ENCODE measurements at regions not wholly inside any gene's neighbourhood (a gene's known extent, or its start where the extent isn't known, plus 50 kb on each side); places are given as distances from the start of the nearest gene placed in this dataset.

DNA sequence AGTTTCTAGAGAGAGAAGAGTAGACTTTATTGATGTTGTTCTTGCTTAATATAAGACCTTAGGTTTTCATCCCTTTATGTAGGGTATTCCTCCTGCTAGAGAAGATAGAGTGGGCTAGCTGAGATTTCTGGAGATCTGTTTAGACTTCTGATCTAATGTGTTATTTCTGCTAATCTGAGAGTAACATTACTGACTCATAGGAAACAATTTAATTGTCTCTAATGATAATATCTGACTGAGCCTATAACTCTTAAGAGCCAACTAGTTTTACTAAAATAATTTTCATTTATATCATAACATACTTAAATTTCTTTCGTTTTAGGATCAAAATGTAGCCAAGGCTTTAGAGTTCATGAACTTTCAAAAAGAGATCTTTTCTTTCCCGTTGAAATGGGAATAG, 618.7 kb upstream of the ZEB2 start:
- DNase-seq (ENCODE audit: low read depth, low spot score): no peak

- DNase-seq (ENCODE audit: low read depth, low spot score): no peak
These were observed 618.0 kb upstream of the ZEB2 start for GRCh38 chr2:145137901-145138300.

- no peak for DNase-seq (ENCODE audit: low read depth, low spot score)
These were observed 617.3 kb upstream of the ZEB2 start for GRCh38 chr2:145137211-145137610.

DNA sequence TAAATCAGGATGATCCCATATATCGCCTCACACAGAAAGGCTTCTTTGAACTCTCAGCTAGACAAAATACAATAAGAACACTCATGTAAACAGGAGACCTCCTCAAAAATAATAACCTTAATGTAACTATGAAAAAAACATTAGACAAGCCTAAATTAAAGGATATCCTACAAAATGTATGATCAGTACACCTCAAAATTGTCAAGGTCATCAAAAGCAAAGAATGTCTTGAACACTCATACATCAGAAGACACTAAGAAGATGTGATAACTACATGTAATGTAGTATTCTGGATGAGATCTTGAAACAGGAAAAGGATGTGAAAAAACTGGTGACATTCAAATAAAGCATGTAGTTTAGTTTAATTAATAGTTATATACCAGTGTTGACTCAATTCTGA, 616.8 kb upstream of the ZEB2 start:
- no peak for DNase-seq (ENCODE audit: low read depth, low spot score)

GRCh38 chr2:145126146-145126545, 606.2 kb upstream of the ZEB2 start:
- DNase-seq (ENCODE audit: low read depth, low spot score): no peak

- no peak for DNase-seq (ENCODE audit: low read depth, low spot score)
These were observed 604.2 kb upstream of the ZEB2 start for GRCh38 chr2:145124085-145124484.

- DNase-seq (ENCODE audit: low read depth, low spot score): no peak
These were observed 603.7 kb upstream of the ZEB2 start for GRCh38 chr2:145123606-145124005.

DNA sequence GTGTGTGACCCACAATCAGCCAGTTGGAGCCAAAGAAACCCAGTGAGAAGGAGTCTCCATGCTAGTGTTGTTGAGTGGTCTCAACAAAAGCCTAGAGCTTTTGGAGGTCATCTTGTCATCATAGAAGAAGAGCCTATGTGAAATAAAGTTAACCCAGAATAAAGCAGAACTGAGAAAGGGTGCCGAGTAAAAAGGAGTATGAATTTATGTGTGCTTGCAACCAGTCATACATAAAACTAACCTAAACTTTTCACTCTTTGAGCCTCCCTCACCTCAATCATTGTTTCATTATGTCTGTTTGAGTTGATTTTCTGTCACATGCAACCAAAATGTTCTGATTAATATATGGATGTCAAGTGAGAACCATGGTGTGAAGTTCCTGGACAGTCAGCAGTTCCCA, 599.3 kb upstream of the ZEB2 start:
- DNase-seq (ENCODE audit: low read depth, low spot score): no peak

DNA sequence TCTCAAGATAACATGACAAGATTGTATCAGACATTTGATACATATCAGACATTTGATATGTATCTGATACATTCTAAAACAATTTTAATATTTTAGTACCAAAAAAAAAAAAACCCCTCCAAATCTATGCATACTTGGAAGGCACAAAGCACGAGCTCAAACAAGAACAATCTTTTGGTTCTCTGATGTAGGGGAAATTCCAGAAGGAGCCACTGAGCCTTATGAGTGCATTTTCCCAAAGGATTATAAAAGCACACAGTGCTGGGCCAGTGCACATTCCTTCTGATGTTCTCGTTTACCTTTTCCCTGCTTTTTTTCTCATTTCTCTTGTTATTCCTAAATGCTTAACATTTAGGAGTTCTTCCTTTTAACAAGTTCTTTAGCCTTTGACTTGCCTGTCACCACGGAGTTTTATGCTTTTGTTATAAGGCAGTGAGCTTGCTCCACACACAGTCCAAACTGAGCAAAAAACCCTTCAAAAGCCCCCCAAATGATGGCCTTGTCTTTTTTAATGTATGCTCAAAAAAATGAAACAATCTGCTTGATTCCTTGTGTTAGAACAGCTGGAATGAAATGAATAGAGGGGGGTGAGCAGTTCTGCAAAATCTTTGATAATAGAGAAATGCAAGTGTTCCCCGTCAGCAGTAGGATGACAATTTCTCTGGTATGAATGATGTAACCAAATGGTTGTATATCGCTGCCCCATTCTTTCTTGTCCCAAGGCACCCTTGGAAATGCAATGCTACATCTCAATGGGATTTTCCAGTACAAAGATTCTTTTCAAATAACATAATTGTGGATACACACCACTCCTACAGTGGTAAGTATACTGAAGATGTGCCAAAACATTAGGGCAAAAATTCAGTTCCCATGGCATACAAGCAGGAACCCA, 597.2 kb upstream of the ZEB2 start:
- DNase-seq (ENCODE audit: low read depth, low spot score): no peak

DNA sequence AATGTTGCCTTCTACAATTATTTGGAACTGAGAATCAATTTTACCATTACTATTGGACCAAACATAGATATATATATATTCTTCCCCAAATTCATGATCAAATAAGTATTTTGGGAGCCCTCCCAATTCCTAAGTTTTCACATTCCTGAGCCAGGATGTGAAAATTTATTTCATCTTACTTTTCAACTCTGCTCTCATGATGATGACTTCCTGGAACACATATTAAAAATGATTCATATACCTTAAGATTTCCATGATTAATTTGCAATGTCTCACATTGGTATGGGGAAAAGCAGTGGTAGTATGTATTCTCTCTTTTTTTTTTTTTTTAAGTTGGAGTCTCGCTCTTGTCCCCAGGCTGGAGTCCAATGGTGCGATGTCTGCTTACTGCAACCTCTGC, 596.1 kb upstream of the ZEB2 start:
- DNase-seq (ENCODE audit: low read depth, low spot score): no peak

DNA sequence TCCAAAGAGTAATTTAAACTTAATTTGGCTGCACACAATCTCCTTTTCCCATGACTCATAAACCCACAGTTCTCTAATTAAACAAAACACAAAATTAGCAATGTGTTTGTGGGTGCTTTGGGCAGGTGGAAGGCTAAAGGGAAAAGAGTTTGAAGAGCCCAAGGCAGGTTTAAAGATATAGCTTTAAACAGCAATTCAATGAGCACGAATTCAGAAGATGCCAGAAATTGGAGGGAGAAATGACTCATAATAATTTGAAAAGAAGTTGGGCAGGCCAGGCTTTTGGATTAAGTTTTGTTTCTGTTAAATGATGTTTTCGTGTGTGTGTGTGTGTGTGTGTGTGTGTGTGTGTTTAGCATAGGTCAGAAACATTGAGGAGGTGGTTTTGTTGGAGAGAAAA, 594.8 kb upstream of the ZEB2 start:
- DNase-seq (ENCODE audit: low read depth, low spot score): no peak

- no peak for DNase-seq (ENCODE audit: low read depth, low spot score)
These were observed 592.5 kb upstream of the ZEB2 start for GRCh38 chr2:145112467-145112866.

- DNase-seq (ENCODE audit: low read depth, low spot score): no peak
These were observed 590.9 kb upstream of the ZEB2 start for GRCh38 chr2:145110668-145111356.

DNA sequence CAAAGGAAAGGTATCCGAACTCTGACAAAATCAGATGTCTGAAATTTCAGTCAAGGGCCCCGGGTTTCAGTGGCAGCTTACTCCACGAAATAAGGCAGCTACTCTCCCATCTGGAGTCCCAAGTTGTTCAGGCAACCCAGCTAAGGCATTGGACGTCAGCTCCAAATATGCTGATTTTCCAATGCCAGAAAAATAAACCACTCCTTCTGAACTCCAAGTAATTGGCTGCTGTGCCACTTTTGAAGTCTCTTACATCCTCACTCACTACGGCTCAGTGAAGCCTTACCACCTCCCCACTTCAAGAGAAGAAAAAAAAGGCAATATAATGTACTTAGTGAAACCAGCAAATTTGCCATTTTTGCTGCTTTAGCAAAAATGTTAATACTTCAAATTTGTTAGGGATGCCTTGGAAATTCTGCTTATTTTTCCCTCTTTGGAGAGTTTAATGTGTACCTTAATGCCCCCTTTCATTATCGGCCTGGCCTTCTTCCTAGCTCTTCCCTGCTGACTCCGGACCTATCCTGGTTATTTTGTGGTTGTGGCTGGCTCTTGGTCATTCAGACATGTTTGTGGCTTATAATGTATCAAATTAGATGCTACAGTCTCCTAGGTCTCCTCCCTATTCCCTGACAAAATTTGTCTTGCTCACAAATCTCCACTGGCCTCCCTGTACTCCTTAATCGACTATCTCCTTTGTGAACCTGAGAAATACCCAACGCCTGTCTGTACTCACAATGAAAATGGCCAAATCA, 589.2 kb upstream of the ZEB2 start:
- DNase-seq (ENCODE audit: low read depth, low spot score): no peak

DNA sequence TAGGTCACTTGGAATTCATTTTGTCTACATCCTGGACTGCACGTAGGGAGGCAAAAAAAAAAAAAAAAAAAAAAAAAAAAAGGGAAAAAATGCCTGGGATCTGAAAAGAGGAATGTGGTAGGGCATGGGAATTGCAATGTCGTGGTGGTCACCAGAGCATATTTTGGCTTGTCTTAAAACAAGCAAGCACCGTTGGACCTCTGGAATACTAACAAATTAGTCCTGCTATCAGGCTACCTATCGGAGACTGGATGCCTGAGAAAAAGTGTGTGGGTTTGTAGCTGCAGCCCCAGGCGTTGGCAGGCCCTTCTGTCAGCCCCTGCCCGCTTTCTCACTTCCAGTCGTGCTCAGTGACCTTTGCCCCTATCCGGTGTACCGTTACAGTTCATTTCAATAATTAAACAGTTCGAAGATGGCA, 588.5 kb upstream of the ZEB2 start:
- no peak for DNase-seq (ENCODE audit: low read depth, low spot score)

DNA sequence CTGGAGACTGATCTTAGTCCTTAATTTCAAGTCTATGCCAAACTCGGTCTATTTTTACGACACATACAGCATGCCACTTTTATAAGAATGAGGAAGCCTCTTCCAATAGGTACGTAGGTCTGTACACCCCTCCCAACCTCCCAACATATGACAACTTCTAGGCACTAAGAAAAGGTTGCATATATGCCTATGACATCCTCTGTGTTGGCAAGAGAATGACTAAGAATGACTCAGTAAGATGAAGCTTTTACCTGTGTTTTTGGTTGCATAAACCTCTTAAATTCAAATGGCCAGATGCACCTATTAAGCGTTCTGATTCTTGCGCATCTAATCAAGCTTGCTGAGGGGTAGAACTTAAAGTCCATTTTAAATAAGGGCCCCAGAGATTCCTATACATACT, 586.4 kb upstream of the ZEB2 start:
- DNase-seq (ENCODE audit: low read depth, low spot score): no peak

GRCh38 chr2:145102706-145103105, 582.8 kb upstream of the ZEB2 start:
- DNase-seq (ENCODE audit: low read depth, low spot score): no peak

GRCh38 chr2:145100301-145100700, 580.4 kb upstream of the ZEB2 start:
- no peak for DNase-seq (ENCODE audit: low read depth, low spot score)

- DNase-seq (ENCODE audit: low read depth, low spot score): no peak
These were observed 576.7 kb upstream of the ZEB2 start for GRCh38 chr2:145096582-145096981.

DNA sequence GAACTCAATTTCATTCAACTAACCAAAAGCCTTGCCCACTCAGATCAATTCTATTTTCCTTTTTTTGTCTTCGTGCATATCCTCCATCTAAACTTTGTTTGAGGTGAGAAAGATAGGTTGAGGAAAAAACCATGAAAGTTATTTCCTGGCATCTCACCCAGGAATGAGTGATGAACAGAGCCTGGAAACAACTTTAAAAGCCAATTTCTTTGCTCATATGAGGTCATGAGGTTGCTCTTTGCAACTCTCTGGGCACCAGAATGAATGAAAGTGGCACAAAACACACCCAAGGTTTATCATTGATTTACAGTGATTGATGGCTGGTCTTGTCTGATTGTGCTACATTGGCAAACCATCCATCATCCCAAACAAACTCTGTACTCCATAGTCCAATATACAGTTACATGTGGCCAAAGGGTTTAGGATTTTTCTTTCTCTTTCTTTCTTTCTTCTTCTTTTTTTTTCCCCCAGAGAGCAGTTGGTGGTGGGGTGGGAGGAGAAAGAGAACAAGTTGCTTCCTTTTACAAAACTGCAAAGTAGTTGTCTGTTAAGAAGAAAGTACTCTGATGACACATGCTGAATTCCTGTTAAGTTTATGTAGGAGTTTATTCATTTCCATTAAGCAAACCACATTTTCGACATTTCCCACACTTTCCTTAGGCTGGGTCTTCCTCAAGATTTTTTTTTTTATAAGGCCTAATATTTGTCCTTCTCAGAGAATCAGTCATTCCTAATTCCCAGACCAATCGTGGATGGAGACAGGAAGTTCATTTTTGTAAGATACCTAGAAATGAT, 575.9 kb upstream of the ZEB2 start:
- no peak for DNase-seq (ENCODE audit: low read depth, low spot score)

DNA sequence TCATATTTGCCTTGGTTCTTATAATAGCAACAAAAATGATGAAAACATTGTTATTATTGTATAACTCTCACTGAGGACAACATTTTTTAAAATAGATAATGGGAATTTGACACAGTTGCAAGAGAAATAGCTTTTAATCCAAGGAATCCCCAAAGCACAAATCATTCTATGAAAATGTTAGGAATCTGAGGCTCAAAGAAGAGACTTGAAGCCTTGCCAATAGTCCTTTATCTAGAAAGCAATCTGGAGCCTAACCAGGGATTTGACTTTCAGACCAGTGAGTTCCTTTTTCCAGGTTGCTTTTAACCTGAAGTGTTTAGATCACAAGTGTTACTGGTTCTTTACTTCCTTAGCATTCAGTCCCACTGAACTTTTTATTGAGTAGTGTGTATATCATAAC, 574.5 kb upstream of the ZEB2 start:
- DNase-seq (ENCODE audit: low read depth, low spot score): no peak
